Activated T-cell treated with anti-CD3 and anti-CD28 coated beads, Interleukin-2, amount 50 U/mL, for 24 hours (primary cell): ENCODE measurements at regions not wholly inside any gene's neighbourhood (a gene's known extent, or its start where the extent isn't known, plus 50 kb on each side); places are given as distances from the start of the nearest gene placed in this dataset.
"Not testable (repeated sequence)": the region's sequence is repeated elsewhere in the genome, so short reads cannot be mapped to it uniquely, and the experiment has no call there.

Experiments
- DNase-seq: peaks from one replicate; pipeline ENCODE4 v3.0.0-alpha.2; 2020
- H3K27ac Mint-ChIP-seq: 2 replicates; pipeline ENCODE4 v1.8.0; 2020; ENCODE audit warnings: mild to moderate bottlenecking, mixed read lengths
- H3K27me3 Mint-ChIP-seq: 2 replicates; pipeline ENCODE4 v1.8.0; 2020; ENCODE audit warnings: mixed read lengths
- H3K36me3 Mint-ChIP-seq: 2 replicates; pipeline ENCODE4 v1.8.0; 2020; ENCODE audit warnings: low read depth, mixed read lengths
- H3K4me1 Mint-ChIP-seq: 2 replicates; pipeline ENCODE4 v1.8.0; 2020; ENCODE audit warnings: low read depth, mixed read lengths
- H3K4me3 Mint-ChIP-seq: 2 replicates; pipeline ENCODE4 v1.8.0; 2020; ENCODE audit warnings: mild to moderate bottlenecking, moderate library complexity, mixed read lengths
- H3K9me3 Mint-ChIP-seq: 2 replicates; pipeline ENCODE4 v1.8.0; 2020; ENCODE audit warnings: mixed read lengths

- no peak overlapping the region for H3K4me3 Mint-ChIP-seq
- H3K27me3 Mint-ChIP-seq = no peaks in the 10 kb centered on the region
- H3K4me1 Mint-ChIP-seq = peaks cover 18% of the 10 kb centered on the region
- H3K27ac Mint-ChIP-seq = no peak overlapping the region
- H3K36me3 Mint-ChIP-seq = no peaks in the 10 kb centered on the region
- H3K9me3 Mint-ChIP-seq = no peaks in the 10 kb centered on the region
- peak; percentile 49 for DNase-seq
These were observed 89.6 kb downstream of the SPRY4 start for GRCh38 chr5:142235050-142235797.

- Mint-ChIP-seq H3K4me3 (no peak overlapping the region), H3K9me3 (no peaks in the 10 kb centered on the region), H3K27me3 (no peaks in the 10 kb centered on the region), H3K36me3 (no peaks in the 10 kb centered on the region), H3K4me1 (peaks cover 18% of the 10 kb centered on the region), H3K27ac (no peak overlapping the region)
- no peak for DNase-seq
These were observed 91.5 kb downstream of the SPRY4 start for GRCh38 chr5:142233083-142234032.

- not testable (repeated sequence) for DNase-seq, H3K27ac Mint-ChIP-seq, H3K36me3 Mint-ChIP-seq, H3K4me3 Mint-ChIP-seq, H3K9me3 Mint-ChIP-seq, H3K27me3 Mint-ChIP-seq
- H3K4me1 Mint-ChIP-seq = peaks cover 13% of the 10 kb centered on the region
These were observed 93.9 kb downstream of the SPRY4 start for GRCh38 chr5:142230949-142231348.

- Mint-ChIP-seq H3K4me3 (no peak overlapping the region), H3K4me1 (peaks cover 33% of the 10 kb centered on the region), H3K9me3 (no peaks in the 10 kb centered on the region), H3K27me3 (no peaks in the 10 kb centered on the region), H3K36me3 (no peaks in the 10 kb centered on the region), H3K27ac (no peak overlapping the region)
- no peak for DNase-seq
These were observed 99.7 kb downstream of the SPRY4 start for GRCh38 chr5:142225141-142225540.

- H3K27me3 Mint-ChIP-seq = no peaks in the 10 kb centered on the region
- no peak for DNase-seq
- peaks cover 33% of the 10 kb centered on the region for H3K4me1 Mint-ChIP-seq
- no peak overlapping the region for H3K4me3 Mint-ChIP-seq
- H3K27ac Mint-ChIP-seq = peak overlapping the region; percentile 76
- H3K36me3 Mint-ChIP-seq = no peaks in the 10 kb centered on the region
- no peaks in the 10 kb centered on the region for H3K9me3 Mint-ChIP-seq
These were observed 101.8 kb downstream of the SPRY4 start for GRCh38 chr5:142222866-142223558.

- Mint-ChIP-seq H3K4me1 (peaks cover 33% of the 10 kb centered on the region), H3K27ac (no peak overlapping the region), H3K9me3 (no peaks in the 10 kb centered on the region), H3K27me3 (no peaks in the 10 kb centered on the region), H3K36me3 (no peaks in the 10 kb centered on the region), H3K4me3 (no peak overlapping the region)
- no peak for DNase-seq
These were observed 102.5 kb downstream of the SPRY4 start for GRCh38 chr5:142222225-142222865.

- Mint-ChIP-seq H3K27me3 (no peaks in the 10 kb centered on the region), H3K4me3 (no peak overlapping the region), H3K36me3 (no peaks in the 10 kb centered on the region), H3K4me1 (peaks cover 33% of the 10 kb centered on the region), H3K27ac (no peak overlapping the region), H3K9me3 (no peaks in the 10 kb centered on the region)
- no peak for DNase-seq
These were observed 103.5 kb downstream of the SPRY4 start for GRCh38 chr5:142221091-142221860.

- Mint-ChIP-seq H3K36me3 (no peaks in the 10 kb centered on the region), H3K4me1 (peaks cover 33% of the 10 kb centered on the region), H3K4me3 (no peak overlapping the region), H3K27ac (no peak overlapping the region), H3K27me3 (no peaks in the 10 kb centered on the region), H3K9me3 (no peaks in the 10 kb centered on the region)
- no peak for DNase-seq
These were observed 105.7 kb downstream of the SPRY4 start for GRCh38 chr5:142219146-142219545.

GRCh38 chr5:142216931-142217330, 107.9 kb downstream of the SPRY4 start:
- Mint-ChIP-seq H3K4me1 (peaks cover 13% of the 10 kb centered on the region), H3K9me3 (no peaks in the 10 kb centered on the region), H3K4me3 (no peak overlapping the region), H3K27ac (no peak overlapping the region), H3K27me3 (no peaks in the 10 kb centered on the region), H3K36me3 (no peaks in the 10 kb centered on the region)
- no peak for DNase-seq

- Mint-ChIP-seq H3K27me3 (no peaks in the 10 kb centered on the region), H3K36me3 (no peaks in the 10 kb centered on the region), H3K27ac (no peak overlapping the region), H3K4me3 (no peak overlapping the region), H3K4me1 (peaks cover 9% of the 10 kb centered on the region), H3K9me3 (no peaks in the 10 kb centered on the region)
- no peak for DNase-seq
These were observed 107.5 kb downstream of the NDFIP1 start for GRCh38 chr5:142215915-142216681.

GRCh38 chr5:142213077-142213476, 104.5 kb downstream of the NDFIP1 start:
- no peak overlapping the region for H3K27ac Mint-ChIP-seq
- DNase-seq = no peak
- no peaks in the 10 kb centered on the region for H3K36me3 Mint-ChIP-seq
- no peaks in the 10 kb centered on the region for H3K9me3 Mint-ChIP-seq
- H3K27me3 Mint-ChIP-seq = no peaks in the 10 kb centered on the region
- no peak overlapping the region for H3K4me3 Mint-ChIP-seq
- H3K4me1 Mint-ChIP-seq = no peaks in the 10 kb centered on the region

- H3K4me1 Mint-ChIP-seq = no peaks in the 10 kb centered on the region
- no peaks in the 10 kb centered on the region for H3K9me3 Mint-ChIP-seq
- DNase-seq = no peak
- H3K4me3 Mint-ChIP-seq = no peak overlapping the region
- H3K27ac Mint-ChIP-seq = no peak overlapping the region
- no peaks in the 10 kb centered on the region for H3K27me3 Mint-ChIP-seq
- H3K36me3 Mint-ChIP-seq = no peaks in the 10 kb centered on the region
These were observed 103.3 kb downstream of the NDFIP1 start for GRCh38 chr5:142211918-142212317.

GRCh38 chr5:142210864-142211412, 102.4 kb downstream of the NDFIP1 start:
- Mint-ChIP-seq H3K27ac (no peak overlapping the region), H3K36me3 (no peaks in the 10 kb centered on the region), H3K9me3 (no peaks in the 10 kb centered on the region), H3K4me1 (no peaks in the 10 kb centered on the region), H3K27me3 (no peaks in the 10 kb centered on the region), H3K4me3 (no peak overlapping the region)
- no peak for DNase-seq
